Glutamatergic neuron (in vitro differentiated cells): ENCODE measurements at regions not wholly inside any gene's neighbourhood (a gene's known extent, or its start where the extent isn't known, plus 50 kb on each side); places are given as distances from the start of the nearest gene placed in this dataset.

Source experiments
- DNase-seq: peaks from one replicate; pipeline ENCODE4 v3.0.0; 2022
- H3K27ac Mint-ChIP-seq: one replicate; pipeline ENCODE4 v1.8.0; 2020; ENCODE audit warnings: mild to moderate bottlenecking, mixed read lengths, inconsistent platforms; ENCODE audit not compliant: unreplicated experiment
- H3K27me3 Mint-ChIP-seq: one replicate; pipeline ENCODE4 v1.8.0; 2020; ENCODE audit warnings: mild to moderate bottlenecking, moderate library complexity, mixed read lengths, inconsistent platforms; ENCODE audit not compliant: unreplicated experiment
- H3K36me3 Mint-ChIP-seq: one replicate; pipeline ENCODE4 v1.8.0; 2020; ENCODE audit warnings: mild to moderate bottlenecking, mixed read lengths, inconsistent platforms; ENCODE audit not compliant: unreplicated experiment
- H3K4me1 Mint-ChIP-seq: one replicate; pipeline ENCODE4 v1.8.0; 2020; ENCODE audit warnings: mild to moderate bottlenecking, low read depth, mixed read lengths, inconsistent platforms; ENCODE audit not compliant: unreplicated experiment
- H3K4me3 Mint-ChIP-seq: one replicate; pipeline ENCODE4 v1.8.0; 2020; ENCODE audit warnings: mild to moderate bottlenecking, mixed read lengths, inconsistent platforms; ENCODE audit not compliant: unreplicated experiment
- H3K9me3 Mint-ChIP-seq: one replicate; pipeline ENCODE4 v1.8.0; 2020; ENCODE audit warnings: mild to moderate bottlenecking, moderate library complexity, mixed read lengths, inconsistent platforms; ENCODE audit not compliant: unreplicated experiment
- TF ChIP-seq, protein P1 (sequence below): fragments of 200-600 bp; sonication (generic); IDR thresholded peaks from one replicate; pipeline ENCODE4 v1.5.0; 2021; ENCODE audit not compliant: partially characterized antibody, unreplicated experiment

DNA sequence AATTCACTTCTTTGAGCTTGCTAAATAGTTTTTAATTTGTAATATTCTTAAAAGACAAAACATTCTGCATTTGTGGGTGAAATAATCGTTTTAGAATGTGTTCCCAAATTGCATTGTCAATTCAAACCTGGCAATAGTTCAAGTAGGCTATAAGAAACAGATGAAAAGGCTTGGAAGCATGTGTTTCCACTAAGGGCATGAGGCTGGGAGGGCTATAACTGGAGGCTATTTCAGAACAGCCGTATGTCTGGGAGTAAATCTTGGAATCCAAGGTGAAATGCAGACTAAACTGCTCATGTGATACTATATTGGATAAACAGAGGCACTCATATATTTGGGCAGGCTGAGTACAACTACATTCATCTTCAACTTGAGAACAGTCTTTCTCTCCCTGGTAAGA is 117.4 kb upstream of the GRPR start:
- no peaks in the 10 kb centered on the region for H3K9me3 Mint-ChIP-seq
- H3K4me1 Mint-ChIP-seq: peaks cover 2% of the 10 kb centered on the region
- no peaks in the 10 kb centered on the region for H3K27me3 Mint-ChIP-seq
- H3K27ac Mint-ChIP-seq: no peak overlapping the region
- TF ChIP-seq, protein P1, sequence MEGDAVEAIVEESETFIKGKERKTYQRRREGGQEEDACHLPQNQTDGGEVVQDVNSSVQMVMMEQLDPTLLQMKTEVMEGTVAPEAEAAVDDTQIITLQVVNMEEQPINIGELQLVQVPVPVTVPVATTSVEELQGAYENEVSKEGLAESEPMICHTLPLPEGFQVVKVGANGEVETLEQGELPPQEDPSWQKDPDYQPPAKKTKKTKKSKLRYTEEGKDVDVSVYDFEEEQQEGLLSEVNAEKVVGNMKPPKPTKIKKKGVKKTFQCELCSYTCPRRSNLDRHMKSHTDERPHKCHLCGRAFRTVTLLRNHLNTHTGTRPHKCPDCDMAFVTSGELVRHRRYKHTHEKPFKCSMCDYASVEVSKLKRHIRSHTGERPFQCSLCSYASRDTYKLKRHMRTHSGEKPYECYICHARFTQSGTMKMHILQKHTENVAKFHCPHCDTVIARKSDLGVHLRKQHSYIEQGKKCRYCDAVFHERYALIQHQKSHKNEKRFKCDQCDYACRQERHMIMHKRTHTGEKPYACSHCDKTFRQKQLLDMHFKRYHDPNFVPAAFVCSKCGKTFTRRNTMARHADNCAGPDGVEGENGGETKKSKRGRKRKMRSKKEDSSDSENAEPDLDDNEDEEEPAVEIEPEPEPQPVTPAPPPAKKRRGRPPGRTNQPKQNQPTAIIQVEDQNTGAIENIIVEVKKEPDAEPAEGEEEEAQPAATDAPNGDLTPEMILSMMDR: no peak
- DNase-seq: no peak
- no peak overlapping the region for H3K4me3 Mint-ChIP-seq
- H3K36me3 Mint-ChIP-seq: no peaks in the 10 kb centered on the region

DNA sequence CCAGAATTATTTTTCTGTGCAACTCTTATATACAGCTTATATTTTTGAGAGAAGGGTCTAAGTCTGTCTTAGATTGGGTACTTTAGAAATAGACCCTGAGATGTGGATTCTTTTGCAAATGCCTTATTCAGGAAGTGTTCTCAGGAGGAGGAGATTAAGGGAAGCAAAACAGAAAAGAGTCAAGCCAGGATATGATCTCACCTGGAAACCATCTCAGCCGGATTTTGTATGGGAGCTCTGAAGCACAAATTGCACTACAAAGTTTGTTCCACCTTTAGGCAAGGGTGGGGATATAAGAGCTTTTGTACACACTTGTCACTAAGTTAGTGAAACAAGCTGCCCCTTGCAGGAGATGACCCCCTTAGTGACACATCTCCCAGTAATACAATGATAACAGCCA is 121.2 kb upstream of the GRPR start:
- TF ChIP-seq, protein P1: no peak
- no peak overlapping the region for H3K4me3 Mint-ChIP-seq
- DNase-seq: no peak
- H3K27me3 Mint-ChIP-seq: no peaks in the 10 kb centered on the region
- no peak overlapping the region for H3K27ac Mint-ChIP-seq
- no peaks in the 10 kb centered on the region for H3K4me1 Mint-ChIP-seq
- H3K9me3 Mint-ChIP-seq: no peaks in the 10 kb centered on the region
- no peaks in the 10 kb centered on the region for H3K36me3 Mint-ChIP-seq

DNA sequence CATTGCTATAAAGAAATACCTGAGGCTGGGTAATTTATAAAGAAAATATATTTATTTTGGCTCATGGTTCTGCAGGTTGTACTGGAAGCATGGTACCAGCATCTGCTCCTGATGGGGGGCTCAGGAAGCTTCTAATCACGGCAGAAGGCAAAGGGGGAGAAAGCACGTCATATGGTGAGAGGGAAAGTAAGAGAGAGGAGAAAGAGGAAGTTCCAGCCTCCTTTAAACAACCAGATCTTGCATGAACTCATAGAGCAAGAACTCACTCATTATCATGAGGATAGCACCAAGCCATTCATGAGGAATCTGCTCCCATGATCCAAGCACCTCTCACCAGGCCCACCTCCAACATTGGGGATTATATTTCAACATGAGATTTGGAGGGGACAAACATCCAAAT is 125.0 kb upstream of the GRPR start:
- H3K27me3 Mint-ChIP-seq: no peaks in the 10 kb centered on the region
- H3K36me3 Mint-ChIP-seq: no peaks in the 10 kb centered on the region

DNA sequence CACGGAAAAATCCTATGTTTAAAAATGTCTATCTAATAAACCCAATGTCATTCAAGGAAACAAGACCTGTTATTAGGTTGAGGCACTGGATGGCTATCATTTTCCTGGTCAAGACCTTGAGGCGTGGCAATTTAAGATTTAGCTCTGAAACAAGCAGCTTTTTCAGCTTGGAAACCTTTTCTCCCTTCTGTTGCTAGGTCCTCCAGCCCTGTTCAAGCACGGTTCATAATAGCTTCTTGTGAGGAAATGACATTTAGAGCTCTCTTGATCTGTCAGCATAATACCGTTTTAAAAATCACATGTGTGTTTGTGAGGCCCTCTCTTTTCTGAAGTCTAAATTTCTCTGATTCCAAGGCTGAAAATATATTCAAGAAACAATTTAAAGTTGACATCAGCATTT is 133.6 kb upstream of the GRPR start:
- TF ChIP-seq, protein P1: no peak
- no peaks in the 10 kb centered on the region for H3K27me3 Mint-ChIP-seq
- no peaks in the 10 kb centered on the region for H3K4me1 Mint-ChIP-seq
- no peaks in the 10 kb centered on the region for H3K9me3 Mint-ChIP-seq
- DNase-seq: no peak
- no peak overlapping the region for H3K4me3 Mint-ChIP-seq
- H3K27ac Mint-ChIP-seq: no peak overlapping the region
- no peaks in the 10 kb centered on the region for H3K36me3 Mint-ChIP-seq

More for the DNA sequence above, 125.0 kb upstream of the GRPR start:
- no peaks in the 10 kb centered on the region for H3K9me3 Mint-ChIP-seq
- H3K4me1 Mint-ChIP-seq: no peaks in the 10 kb centered on the region
- H3K27ac Mint-ChIP-seq: no peak overlapping the region
- TF ChIP-seq, protein P1: no peak
- H3K4me3 Mint-ChIP-seq: no peak overlapping the region
- DNase-seq: no peak

DNA sequence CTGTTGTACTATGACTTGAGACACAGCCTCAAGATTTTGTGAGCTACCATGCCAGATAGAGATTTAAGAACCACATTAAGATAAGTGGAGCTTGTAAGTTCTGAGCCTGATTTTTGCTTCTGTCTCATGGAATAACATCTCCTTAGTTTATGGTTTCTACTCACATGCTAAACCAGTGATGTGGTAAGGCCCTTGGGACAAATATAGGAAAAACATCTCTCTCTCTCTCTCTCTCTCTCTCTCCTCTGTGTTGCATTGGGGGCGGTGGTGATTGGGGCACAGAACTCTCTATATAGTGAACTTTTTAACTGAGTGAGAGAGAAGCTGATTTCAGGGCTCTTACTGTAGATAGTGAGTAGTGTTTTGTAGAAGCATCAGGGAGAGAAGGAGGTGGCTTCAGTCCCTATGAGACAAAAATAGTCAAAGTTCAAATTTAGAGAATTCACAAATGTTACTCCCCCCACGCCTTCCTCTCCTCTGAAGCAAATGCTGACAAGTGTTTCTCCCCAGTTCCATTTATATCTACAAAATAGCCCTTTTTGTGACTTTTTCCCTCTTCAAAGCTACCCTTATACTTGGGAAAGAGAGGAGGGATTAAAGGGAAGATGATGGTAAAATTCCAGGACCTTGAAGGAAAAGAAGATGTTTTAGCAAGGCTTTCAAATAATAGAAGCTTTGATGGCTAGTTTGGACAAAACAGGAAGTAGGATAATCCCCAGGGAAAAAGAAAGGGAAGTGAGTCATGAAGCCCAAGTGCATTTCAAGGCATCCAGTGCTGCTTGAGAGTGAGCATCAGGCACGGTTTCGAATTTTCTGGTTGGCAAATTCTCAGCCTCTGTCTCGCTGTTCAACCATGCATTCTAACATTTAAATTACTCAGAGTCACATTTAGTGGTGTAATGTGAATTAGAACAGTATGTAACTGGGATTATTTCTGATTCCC is 134.3 kb upstream of the AP1S2 start:
- TF ChIP-seq, protein P1: no peak
- H3K4me1 Mint-ChIP-seq: no peaks in the 10 kb centered on the region
- DNase-seq: no peak
- no peaks in the 10 kb centered on the region for H3K36me3 Mint-ChIP-seq
- no peaks in the 10 kb centered on the region for H3K27me3 Mint-ChIP-seq
- no peak overlapping the region for H3K4me3 Mint-ChIP-seq
- H3K9me3 Mint-ChIP-seq: no peaks in the 10 kb centered on the region
- no peak overlapping the region for H3K27ac Mint-ChIP-seq
